ENCODE measurements at regions not wholly inside any gene's neighbourhood (a gene's known extent, or its start where the extent isn't known, plus 50 kb on each side); places are given as distances from the start of the nearest gene placed in this dataset.
A peak's percentile ranks its signal among the peaks of the same experiment; 100 is the strongest.

- no peak overlapping the region for H3K4me3 ChIP-seq (replicated peaks; ENCODE audit: low read depth, low read length)
- no peak for TF ChIP-seq CTCF (IDR thresholded peaks at IDR 0.05; ENCODE audit: low read length, missing control alignments)
- no peak for DNase-seq (ENCODE audit: low read depth)
Measured at GRCh38 chr9:28394774-28395173, 821.5 kb upstream of the C9orf72 start.

- no peak overlapping the region for H3K4me3 ChIP-seq (replicated peaks; ENCODE audit: low read depth, low read length)
- no peak for DNase-seq (ENCODE audit: low read depth)
- no peak for TF ChIP-seq CTCF (IDR thresholded peaks at IDR 0.05; ENCODE audit: low read length, missing control alignments)
Measured at GRCh38 chr9:28396058-28396457, 822.8 kb upstream of the C9orf72 start.

- TF ChIP-seq CTCF (IDR thresholded peaks at IDR 0.05; ENCODE audit: low read length, missing control alignments), result no peak
- no peak for DNase-seq (ENCODE audit: low read depth)
- no peak overlapping the region for H3K4me3 ChIP-seq (replicated peaks; ENCODE audit: low read depth, low read length)
Measured at GRCh38 chr9:28407351-28407750, 834.1 kb upstream of the C9orf72 start.

GRCh38 chr9:28409919-28410318 lies 836.6 kb upstream of the C9orf72 start:
- no peak for TF ChIP-seq CTCF (IDR thresholded peaks at IDR 0.05; ENCODE audit: low read length, missing control alignments)
- H3K4me3 ChIP-seq (replicated peaks; ENCODE audit: low read depth, low read length), result no peak overlapping the region
- DNase-seq (ENCODE audit: low read depth), result no peak

GRCh38 chr9:28410411-28410810 lies 837.1 kb upstream of the C9orf72 start:
- no peak overlapping the region for H3K4me3 ChIP-seq (replicated peaks; ENCODE audit: low read depth, low read length)
- peak; percentile 33 for DNase-seq (ENCODE audit: low read depth)
- no peak for TF ChIP-seq CTCF (IDR thresholded peaks at IDR 0.05; ENCODE audit: low read length, missing control alignments)

GRCh38 chr9:28413471-28413870 lies 840.2 kb upstream of the C9orf72 start:
- no peak for DNase-seq (ENCODE audit: low read depth)
- TF ChIP-seq CTCF (IDR thresholded peaks at IDR 0.05; ENCODE audit: low read length, missing control alignments), result no peak
- H3K4me3 ChIP-seq (replicated peaks; ENCODE audit: low read depth, low read length), result no peak overlapping the region

- H3K4me3 ChIP-seq (replicated peaks; ENCODE audit: low read depth, low read length), result no peak overlapping the region
- no peak for DNase-seq (ENCODE audit: low read depth)
- TF ChIP-seq CTCF (IDR thresholded peaks at IDR 0.05; ENCODE audit: low read length, missing control alignments), result no peak
Measured at GRCh38 chr9:28423255-28423654, 850.0 kb upstream of the C9orf72 start.

Measured in fibroblast of pulmonary artery (primary cell).